IMR-90 (cell line): ENCODE measurements at regions not wholly inside any gene's neighbourhood (a gene's known extent, or its start where the extent isn't known, plus 50 kb on each side); places are given as distances from the start of the nearest gene placed in this dataset.

Source experiments
- ATAC-seq: fragments of 200-7000 bp; cut with Tn5 transposase; 2 replicates; pipeline ENCODE4 v1.9.1; 2020; ENCODE audit warnings: low read depth, mild to moderate bottlenecking, moderate library complexity
- BruUV-seq: library from RNA; stranded (reverse); fragments of 400-500 nt; replicated peaks from 2 replicates; lab custom pipeline; 2021; lab: Mats Ljungman, UMichigan
- CTCF ChIA-PET: fragments of 300-600 bp; formaldehyde crosslinking; extraction: SDS; loops from one replicate; lab custom pipeline; 2021; ENCODE audit warnings: antibody characterized with exemption; lab: Yijun Ruan, JAX
- POLR2A ChIA-PET: fragments of 300-600 bp; sonication (Branson Sonifier 250); formaldehyde crosslinking; loops from one replicate; lab custom pipeline; 2022; ENCODE audit warnings: antibody characterized with exemption; ENCODE audit not compliant: unreplicated experiment; lab: Charles Lee
- DNase-seq: peaks from one replicate; pipeline ENCODE4 v3.0.0; 2013
- H2AFZ ChIP-seq: replicated peaks from 2 replicates; pipeline ENCODE3; 2013; ENCODE audit warnings: low read length, mild to moderate bottlenecking; ENCODE audit not compliant: poor library complexity
- H2AK5ac ChIP-seq: 2 replicates; pipeline ENCODE4 v1.6.1; 2013; ENCODE audit warnings: low read depth, low read length, inconsistent platforms
- H2AK9ac ChIP-seq: replicated peaks from 2 replicates; pipeline ENCODE3; 2013; ENCODE audit warnings: mild to moderate bottlenecking, low read depth, low read length, moderate library complexity; ENCODE audit not compliant: poor library complexity
- H2BK120ac ChIP-seq: 2 replicates; pipeline ENCODE4 v1.6.1; 2013; ENCODE audit warnings: low read depth, low read length, inconsistent platforms
- H2BK15ac ChIP-seq: 3 replicates; pipeline ENCODE4 v1.6.1; 2013; ENCODE audit warnings: low read depth, low read length, inconsistent platforms
- H2BK20ac ChIP-seq: 2 replicates; pipeline ENCODE4 v1.6.1; 2013; ENCODE audit warnings: low read depth, mild to moderate bottlenecking, inconsistent platforms, low read length, moderate library complexity
- H2BK5ac ChIP-seq: 2 replicates; pipeline ENCODE4 v1.6.1; 2013; ENCODE audit warnings: mild to moderate bottlenecking, low read depth, low read length, inconsistent platforms; ENCODE audit not compliant: poor library complexity, severe bottlenecking
- H3K14ac ChIP-seq: replicated peaks from 2 replicates; pipeline ENCODE4 v1.6.1; 2013; ENCODE audit warnings: low read depth, low read length, inconsistent platforms
- H3K18ac ChIP-seq: 2 replicates; pipeline ENCODE4 v1.6.1; 2013; ENCODE audit warnings: low read depth, low read length, control low read depth
- H3K23ac ChIP-seq: 2 replicates; pipeline ENCODE4 v1.6.1; 2013; ENCODE audit warnings: low read depth, low read length, inconsistent platforms
- H3K27ac ChIP-seq: 2 replicates; pipeline ENCODE4 v1.5.1; 2013; ENCODE audit warnings: mild to moderate bottlenecking, control low read depth, low read length; ENCODE audit not compliant: insufficient read depth
- H3K27me3 ChIP-seq: 2 replicates; pipeline ENCODE4 v1.6.1; 2013; ENCODE audit warnings: low read length; ENCODE audit not compliant: control insufficient read depth, insufficient read depth
- H3K36me3 ChIP-seq: 2 replicates; pipeline ENCODE4 v1.6.1; 2013; ENCODE audit warnings: low read length, mixed read lengths; ENCODE audit not compliant: control insufficient read depth, insufficient read depth
- H3K4ac ChIP-seq: 2 replicates; pipeline ENCODE4 v1.6.1; 2013; ENCODE audit warnings: low read depth, low read length, inconsistent platforms
- H3K4me1 ChIP-seq: 2 replicates; pipeline ENCODE4 v1.6.1; 2013; ENCODE audit warnings: low read length, mixed read lengths; ENCODE audit not compliant: control insufficient read depth, insufficient read depth
- H3K4me2 ChIP-seq: 2 replicates; pipeline ENCODE4 v1.6.1; 2013; ENCODE audit warnings: low read depth, mild to moderate bottlenecking, control low read depth, low read length, moderate library complexity
- H3K4me3 ChIP-seq: 2 replicates; pipeline ENCODE4 v1.5.1; 2013; ENCODE audit warnings: low read depth, mild to moderate bottlenecking, control low read depth, low read length, moderate library complexity; ENCODE audit not compliant: insufficient read depth
- H3K56ac ChIP-seq: 2 replicates; pipeline ENCODE4 v1.6.1; 2013; ENCODE audit warnings: low read length, inconsistent platforms; ENCODE audit not compliant: insufficient read depth; ENCODE audit errors: extremely low read depth
- H3K79me1 ChIP-seq, 2 experiments: 2 replicates each; pipeline ENCODE4 v1.6.1; 2013; ENCODE audit warnings: low read length in 2 of 2, inconsistent platforms in 1 of 2, low read depth in 1 of 2
- H3K9ac ChIP-seq: 2 replicates; pipeline ENCODE4 v1.6.1; 2013; ENCODE audit warnings: low read depth, low read length, control low read depth
- H3K9me1 ChIP-seq: 2 replicates; pipeline ENCODE4 v1.6.1; 2013; ENCODE audit warnings: low read length, inconsistent platforms; ENCODE audit not compliant: insufficient read depth
- H3K9me3 ChIP-seq: 2 replicates; pipeline ENCODE4 v1.6.1; 2013; ENCODE audit warnings: low read length; ENCODE audit not compliant: control insufficient read depth, insufficient read depth
- H4K20me1 ChIP-seq: 2 replicates; pipeline ENCODE4 v1.6.1; 2013; ENCODE audit warnings: low read length, inconsistent platforms; ENCODE audit not compliant: insufficient read depth
- H4K5ac ChIP-seq: 2 replicates; pipeline ENCODE4 v1.6.1; 2013; ENCODE audit warnings: mild to moderate bottlenecking, low read depth, low read length, control low read depth
- H4K8ac ChIP-seq, 2 experiments: 2 replicates each; pipeline ENCODE4 v1.6.1; 2013; ENCODE audit warnings: low read depth in 2 of 2, low read length in 2 of 2, control low read depth in 1 of 2, inconsistent platforms in 1 of 2
- H4K91ac ChIP-seq: 2 replicates; pipeline ENCODE4 v1.6.1; 2013; ENCODE audit warnings: low read depth, low read length, inconsistent platforms; ENCODE audit not compliant: insufficient read depth
- BHLHE40 ChIP-seq: fragments of 150-350 bp; IDR thresholded peaks from 2 replicates; pipeline ENCODE4 v1.6.1; 2016; ENCODE audit warnings: mild to moderate bottlenecking, low read depth, low read length
- CEBPB ChIP-seq: IDR thresholded peaks from 2 replicates; pipeline ENCODE4 v1.6.1; 2012; ENCODE audit warnings: low read depth, low read length, improper control_type of control experiment
- CHD1 ChIP-seq: IDR thresholded peaks from 2 replicates; pipeline ENCODE4 v1.6.1; 2012; ENCODE audit warnings: low read depth, low read length, improper control_type of control experiment
- CTCF ChIP-seq: conservative IDR thresholded peaks from 2 replicates; pipeline ENCODE4 v1.5.1; 2012; ENCODE audit warnings: mild to moderate bottlenecking, low read depth, low read length, improper control_type of control experiment
- FOS ChIP-seq: fragments of 150-350 bp; IDR thresholded peaks from 2 replicates; pipeline ENCODE4 v1.6.1; 2016; ENCODE audit warnings: low read depth, low read length
- MAFK ChIP-seq: IDR thresholded peaks from 2 replicates; pipeline ENCODE4 v1.6.1; 2012; ENCODE audit warnings: low read depth, low read length, improper control_type of control experiment
- MAZ ChIP-seq: IDR thresholded peaks from 2 replicates; pipeline ENCODE4 v1.6.1; 2012; ENCODE audit warnings: low read depth, mild to moderate bottlenecking, low read length, improper control_type of control experiment, moderate library complexity, borderline replicate concordance
- MXI1 ChIP-seq: IDR thresholded peaks from 2 replicates; pipeline ENCODE4 v1.6.1; 2012; ENCODE audit warnings: low read depth, mild to moderate bottlenecking, low read length, moderate library complexity, borderline replicate concordance
- NFE2L2 ChIP-seq: fragments of 150-350 bp; IDR thresholded peaks from 2 replicates; pipeline ENCODE4 v1.6.1; 2016; ENCODE audit warnings: low read depth, mild to moderate bottlenecking, low read length
- POLR2A ChIP-seq: IDR thresholded peaks from 2 replicates; pipeline ENCODE4 v1.6.1; 2012; ENCODE audit warnings: mild to moderate bottlenecking, low read depth, low read length
- RAD21 ChIP-seq: IDR thresholded peaks from 2 replicates; pipeline ENCODE4 v1.6.1; 2012; ENCODE audit warnings: low read length, improper control_type of control experiment
- RCOR1 ChIP-seq: IDR thresholded peaks from 2 replicates; pipeline ENCODE4 v1.6.1; 2012; ENCODE audit warnings: mild to moderate bottlenecking, low read length, improper control_type of control experiment; ENCODE audit not compliant: insufficient replicate concordance
- RFX5 ChIP-seq: IDR thresholded peaks from 2 replicates; pipeline ENCODE4 v1.8.0; 2012; ENCODE audit warnings: low read depth, mild to moderate bottlenecking, low read length, moderate library complexity
- SMC3 ChIP-seq: fragments of 150-350 bp; IDR thresholded peaks from 2 replicates; pipeline ENCODE4 v1.6.1; 2016; ENCODE audit warnings: low read depth, mild to moderate bottlenecking, antibody characterized with exemption, low read length, moderate library complexity
- USF2 ChIP-seq: fragments of 150-350 bp; IDR thresholded peaks from 2 replicates; pipeline ENCODE4 v1.6.1; 2017; ENCODE audit warnings: mild to moderate bottlenecking, antibody characterized with exemption, low read length, low read depth
- WGBS, 2 experiments: methylation state at CpG; one replicate each; pipeline versions ENCODE4 v1.1.5 to v1.1.7; 2013; ENCODE audit warnings: missing lambda C conversion rate in 2 of 2; ENCODE audit not compliant: insufficient read length in 1 of 2; ENCODE audit errors: extremely low coverage in 2 of 2; 5-methylcytosine and 5-hydroxymethylcytosine counted together
- dilution Hi-C: fragments of 300-500 bp; cut with HindIII; formaldehyde crosslinking; loops from one replicate; pipeline ENCODE4 v1.14.3; 2018; ENCODE audit warnings: low sequenced_read_pairs; ENCODE audit not compliant: unreplicated experiment
- in situ Hi-C: fragments of 300-500 bp; cut with MboI; formaldehyde crosslinking; loops from 3 replicates; pipeline ENCODE4 v1.14.3; 2019; ENCODE audit warnings: low sequenced_read_pairs, inconsistent platforms, mixed read lengths
- intact Hi-C: fragments of 100-400 bp; cut with micrococcal nuclease; formaldehyde crosslinking; loops from 2 replicates; pipeline ENCODE4 v1.10.0; 2022

GRCh38 chr4:26004290-26004689 is 90.3 kb downstream of the SMIM20 start:
- Histone ChIP-seq H2BK15ac (no peak overlapping the region), H3K14ac (no peak overlapping the region), H3K18ac (no peak overlapping the region), H3K9me1 (no peaks in the 10 kb centered on the region), H4K91ac (no peak overlapping the region), H3K79me1 (no peaks in the 10 kb centered on the region), H3K9ac (no peak overlapping the region), H4K8ac (no peak overlapping the region), H2BK20ac (no peak overlapping the region), H3K4ac (no peak overlapping the region), H2BK5ac (no peak overlapping the region), H2AK9ac (no peak overlapping the region), H3K4me3 (no peak overlapping the region), H3K4me1 (peaks cover 3% of the 10 kb centered on the region), H3K4me2 (no peak overlapping the region), H3K23ac (no peak overlapping the region), H2AFZ (no peak overlapping the region), H3K36me3 (no peaks in the 10 kb centered on the region), H3K9me3 (no peaks in the 10 kb centered on the region), H3K27me3 (peaks cover 6% of the 10 kb centered on the region), H2BK120ac (no peak overlapping the region), H4K20me1 (no peaks in the 10 kb centered on the region), H4K5ac (no peak overlapping the region), H3K56ac (no peak overlapping the region), H3K27ac (no peak overlapping the region), H2AK5ac (no peak overlapping the region)
- no TSS peak for BruUV-seq
- DNase-seq, result no peak
- CTCF ChIA-PET, result interaction anchor here (1.1 kb wide), 1 partner anchor 16 kb away, joined by 3 read pairs; no protein-coding TSS in a partner anchor
- no peak for ATAC-seq
- WGBS, 2 experiments, result 88 to 100% methylated on average over 1 of the region's 1 CpG
- in situ Hi-C loops (no loop called here), dilution Hi-C loops (no loop called here), intact Hi-C loops (no loop called here)
- TF ChIP-seq CHD1, result no peak
- TF ChIP-seq USF2, result no peak
- TF ChIP-seq MAFK, result no peak
- TF ChIP-seq MAZ, result no peak
- TF ChIP-seq RAD21, result no peak
- no peak for TF ChIP-seq FOS
- TF ChIP-seq RCOR1, result no peak
- no peak for TF ChIP-seq CTCF
- TF ChIP-seq NFE2L2, result no peak
- TF ChIP-seq MXI1, result no peak
- TF ChIP-seq CEBPB, result no peak
- no peak for TF ChIP-seq SMC3
- TF ChIP-seq POLR2A, result no peak
- no peak for TF ChIP-seq RFX5
- no peak for TF ChIP-seq BHLHE40
- POLR2A ChIA-PET, result no interaction called here
